GM21381 (cell line): ENCODE measurements at regions not wholly inside any gene's neighbourhood (a gene's known extent, or its start where the extent isn't known, plus 50 kb on each side); places are given as distances from the start of the nearest gene placed in this dataset.
"Not testable (repeated sequence)": the region's sequence is repeated elsewhere in the genome, so short reads cannot be mapped to it uniquely, and the experiment has no call there.

ENCODE experiments used
- ATAC-seq: cut with Tn5 transposase; IDR thresholded peaks from one replicate; pipeline ENCODE4 v1.9.1; 2021; ENCODE audit warnings: mild to moderate bottlenecking, moderate library complexity; ENCODE audit not compliant: unreplicated experiment

DNA sequence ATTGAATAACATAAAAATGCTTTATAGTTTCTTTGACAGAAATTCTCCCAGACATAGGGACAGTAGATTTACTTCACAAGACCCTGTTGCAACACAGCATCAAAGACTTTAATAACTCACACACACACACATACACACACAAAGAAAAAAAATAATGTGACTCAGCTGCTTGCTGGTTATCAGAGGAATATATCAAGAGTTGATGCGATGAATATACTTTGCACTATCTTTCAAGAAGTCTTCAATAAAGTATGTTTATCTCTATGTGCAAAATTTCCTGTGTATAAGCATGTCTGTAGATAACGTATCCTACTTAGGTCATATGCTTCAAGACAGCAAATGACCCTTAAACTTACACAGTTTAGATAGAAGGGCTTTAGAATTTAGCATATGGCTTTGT lies 243.1 kb downstream of the ARL4A start:
- no peak for ATAC-seq

GRCh38 chr7:12931465-12931864 lies 244.0 kb downstream of the ARL4A start:
- not testable (repeated sequence) for ATAC-seq

- no peak for ATAC-seq
These were observed 252.3 kb downstream of the ARL4A start for GRCh38 chr7:12939694-12940093.

- no peak for ATAC-seq
These were observed 254.1 kb downstream of the ARL4A start for GRCh38 chr7:12941512-12941911.

GRCh38 chr7:12942609-12943008 lies 255.2 kb downstream of the ARL4A start:
- ATAC-seq, result no peak

GRCh38 chr7:12943781-12944180 lies 256.3 kb downstream of the ARL4A start:
- no peak for ATAC-seq

DNA sequence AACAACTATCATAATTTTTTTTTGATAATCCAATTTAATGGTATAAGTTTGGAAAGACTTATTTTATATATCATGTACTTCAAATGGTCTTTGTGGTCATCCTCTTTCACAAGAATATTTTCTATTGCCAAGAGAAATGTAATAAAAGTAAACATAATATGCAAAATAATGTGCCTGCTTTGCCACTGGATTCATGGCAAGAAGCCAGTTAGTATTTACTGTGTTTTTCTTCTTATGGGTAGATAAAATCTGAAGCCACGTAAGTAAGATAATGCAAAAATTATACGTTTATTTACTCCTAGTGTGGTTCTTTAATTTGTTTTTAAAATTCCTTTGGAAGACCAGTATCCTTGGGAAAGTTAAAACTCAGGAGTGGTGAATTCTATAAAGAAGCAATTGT lies 258.5 kb downstream of the ARL4A start:
- ATAC-seq, result no peak

GRCh38 chr7:12947465-12947864 lies 260.0 kb downstream of the ARL4A start:
- no peak for ATAC-seq

GRCh38 chr7:12949060-12949931 lies 261.9 kb downstream of the ARL4A start:
- ATAC-seq, result no peak

GRCh38 chr7:12951397-12951801 lies 264.0 kb downstream of the ARL4A start:
- no peak for ATAC-seq

- ATAC-seq, result no peak
These were observed 267.1 kb downstream of the ARL4A start for GRCh38 chr7:12954380-12955033.

- no peak for ATAC-seq
These were observed 270.1 kb downstream of the ARL4A start for GRCh38 chr7:12957487-12957886.

DNA sequence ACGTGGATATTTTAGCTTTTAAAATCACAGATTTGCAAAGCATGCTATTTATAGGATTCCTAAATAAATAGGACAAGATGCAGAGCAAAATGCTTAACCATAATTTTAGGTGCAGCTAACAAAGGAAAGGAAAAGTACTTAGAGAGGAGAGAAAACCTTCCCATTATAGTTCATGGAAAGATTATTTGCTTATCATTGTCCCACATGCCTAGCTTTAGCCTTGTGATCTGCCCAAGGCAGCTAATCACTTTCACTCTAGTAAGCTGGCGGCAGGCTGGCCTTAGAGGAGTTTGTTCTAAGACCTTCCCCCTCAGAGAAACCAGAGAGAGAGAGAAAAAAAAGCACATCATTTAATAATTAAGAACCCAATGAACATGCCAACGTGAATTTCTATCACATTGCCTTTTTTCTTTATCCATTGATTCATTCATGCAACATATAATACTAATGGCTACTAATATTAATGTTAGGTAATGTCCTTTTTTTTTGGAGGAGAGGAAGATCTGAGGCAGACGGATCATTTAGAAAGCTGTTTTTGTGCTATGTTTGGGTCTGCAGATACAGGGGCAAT lies 274.6 kb downstream of the ARL4A start:
- ATAC-seq, result no peak

DNA sequence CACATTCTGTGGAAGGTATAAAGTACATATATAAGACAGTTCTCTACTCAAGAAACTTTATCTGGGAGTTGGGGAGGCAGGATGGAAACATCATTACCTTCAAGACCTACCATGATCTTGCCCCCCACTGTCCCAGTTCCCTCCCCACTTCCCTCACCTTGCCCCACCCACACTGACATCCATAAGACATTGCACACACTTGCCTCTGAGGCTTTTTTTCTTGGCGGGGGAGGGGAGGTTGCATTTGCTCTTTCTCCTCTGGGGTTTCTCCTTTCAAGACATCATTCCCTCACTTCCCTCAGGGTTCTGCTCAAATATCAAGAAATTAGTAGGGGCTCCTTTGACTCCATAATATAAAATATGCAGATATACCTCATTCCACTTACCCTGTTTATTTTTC lies 276.0 kb downstream of the ARL4A start:
- ATAC-seq, result no peak

- no peak for ATAC-seq
These were observed 277.4 kb downstream of the ARL4A start for GRCh38 chr7:12964836-12965235.

- ATAC-seq, result no peak
These were observed 278.3 kb downstream of the ARL4A start for GRCh38 chr7:12965767-12966166.

- ATAC-seq, result no peak
These were observed 279.9 kb downstream of the ARL4A start for GRCh38 chr7:12967322-12967721.

DNA sequence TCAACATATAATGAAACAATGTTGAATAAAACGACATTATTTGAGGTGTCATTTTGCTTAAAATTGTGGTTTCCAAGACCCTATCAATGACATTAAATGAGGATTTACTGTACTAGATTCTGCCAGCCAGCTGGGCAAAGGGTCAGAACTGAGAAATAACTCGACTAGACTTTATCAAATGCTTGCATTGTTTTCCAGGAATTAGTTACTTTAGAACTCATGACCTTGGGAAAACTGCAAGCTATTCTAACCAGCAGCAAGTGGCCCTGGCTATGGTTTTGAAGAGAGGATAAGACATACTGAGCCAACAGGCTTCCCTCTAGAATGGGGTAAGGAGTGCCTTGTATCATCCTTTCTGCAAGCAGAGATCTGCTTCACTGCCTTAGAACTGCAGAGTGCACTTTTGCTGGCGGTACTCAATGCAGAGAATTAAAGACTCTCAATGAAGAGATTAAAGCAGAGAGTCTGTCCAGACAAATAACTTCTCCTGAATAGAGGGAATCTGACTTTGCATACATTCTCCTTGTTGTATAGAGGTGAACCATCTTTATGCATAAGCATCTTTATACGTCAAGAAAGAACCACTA lies 281.5 kb downstream of the ARL4A start:
- ATAC-seq, result no peak

GRCh38 chr7:12970626-12971025 lies 283.2 kb downstream of the ARL4A start:
- ATAC-seq, result no peak

DNA sequence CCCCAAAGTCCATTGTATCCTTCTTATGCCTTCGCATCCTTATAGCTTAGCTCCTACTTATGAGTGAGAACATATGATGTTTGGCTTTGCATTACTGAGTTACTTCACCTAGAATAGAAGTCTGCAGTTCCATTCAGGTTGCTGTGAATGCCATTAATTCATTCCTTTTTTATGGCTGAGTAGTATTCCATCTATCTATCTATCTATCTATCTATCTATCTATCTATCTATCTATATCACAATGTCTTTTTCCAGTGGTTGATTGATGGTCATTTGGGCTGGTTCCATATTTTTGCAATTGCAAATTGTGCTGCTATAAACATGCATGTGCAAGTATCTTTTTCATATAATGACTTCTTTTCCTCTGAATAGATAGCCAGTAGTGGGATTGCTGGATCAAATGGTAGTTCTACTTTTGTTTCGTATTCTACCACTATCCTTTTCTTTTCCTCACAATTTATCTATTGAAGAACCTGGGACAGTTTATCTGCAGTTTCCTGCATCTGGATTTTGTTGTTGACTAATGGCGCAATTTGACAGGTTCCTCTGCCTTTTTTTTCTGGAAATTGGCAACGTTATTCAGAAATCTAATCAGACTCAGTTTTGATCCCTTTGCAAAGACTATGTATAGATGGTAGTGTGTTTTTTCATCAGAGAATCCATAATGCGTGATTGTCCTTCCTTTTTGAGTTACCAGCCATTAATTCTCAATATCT lies 287.2 kb downstream of the ARL4A start:
- no peak for ATAC-seq

GRCh38 chr7:12975412-12975811 lies 288.0 kb downstream of the ARL4A start:
- ATAC-seq, result no peak
